Peyer's patch (tissue), 4 donors: ENCODE measurements at regions not wholly inside any gene's neighbourhood (a gene's known extent, or its start where the extent isn't known, plus 50 kb on each side); places are given as distances from the start of the nearest gene placed in this dataset.

ENCODE experiments used
- POLR2A ChIP-seq, 2 donors: fragments of 450-650 bp; IDR thresholded peaks; one replicate each; pipeline ENCODE4 v1.5.1; 2017; ENCODE audit warnings: antibody characterized with exemption in 2 of 2, mild to moderate bottlenecking in 2 of 2, moderate library complexity in 2 of 2
- TF ChIP-seq, protein P1 (sequence below), 6 experiments: fragments of 450-650 bp in 4 of 6; fragments of 200-600 bp in 2 of 6; sonication (generic) in 1 of 6; IDR thresholded peaks; one replicate each; pipeline ENCODE4 v1.5.1; 2017 to 2019; ENCODE audit warnings: antibody characterized with exemption in 6 of 6, mild to moderate bottlenecking in 3 of 6, moderate library complexity in 1 of 6

GRCh38 chr7:47204709-47205108, 377.2 kb downstream of the TNS3 start:
- TF ChIP-seq, protein P1, sequence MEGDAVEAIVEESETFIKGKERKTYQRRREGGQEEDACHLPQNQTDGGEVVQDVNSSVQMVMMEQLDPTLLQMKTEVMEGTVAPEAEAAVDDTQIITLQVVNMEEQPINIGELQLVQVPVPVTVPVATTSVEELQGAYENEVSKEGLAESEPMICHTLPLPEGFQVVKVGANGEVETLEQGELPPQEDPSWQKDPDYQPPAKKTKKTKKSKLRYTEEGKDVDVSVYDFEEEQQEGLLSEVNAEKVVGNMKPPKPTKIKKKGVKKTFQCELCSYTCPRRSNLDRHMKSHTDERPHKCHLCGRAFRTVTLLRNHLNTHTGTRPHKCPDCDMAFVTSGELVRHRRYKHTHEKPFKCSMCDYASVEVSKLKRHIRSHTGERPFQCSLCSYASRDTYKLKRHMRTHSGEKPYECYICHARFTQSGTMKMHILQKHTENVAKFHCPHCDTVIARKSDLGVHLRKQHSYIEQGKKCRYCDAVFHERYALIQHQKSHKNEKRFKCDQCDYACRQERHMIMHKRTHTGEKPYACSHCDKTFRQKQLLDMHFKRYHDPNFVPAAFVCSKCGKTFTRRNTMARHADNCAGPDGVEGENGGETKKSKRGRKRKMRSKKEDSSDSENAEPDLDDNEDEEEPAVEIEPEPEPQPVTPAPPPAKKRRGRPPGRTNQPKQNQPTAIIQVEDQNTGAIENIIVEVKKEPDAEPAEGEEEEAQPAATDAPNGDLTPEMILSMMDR (IDR thresholded peaks at IDR 0.05) = no peak
- no peak for TF ChIP-seq POLR2A (IDR thresholded peaks at IDR 0.05)
